ENCODE measurements at regions not wholly inside any gene's neighbourhood (a gene's known extent, or its start where the extent isn't known, plus 50 kb on each side); places are given as distances from the start of the nearest gene placed in this dataset.

DNA sequence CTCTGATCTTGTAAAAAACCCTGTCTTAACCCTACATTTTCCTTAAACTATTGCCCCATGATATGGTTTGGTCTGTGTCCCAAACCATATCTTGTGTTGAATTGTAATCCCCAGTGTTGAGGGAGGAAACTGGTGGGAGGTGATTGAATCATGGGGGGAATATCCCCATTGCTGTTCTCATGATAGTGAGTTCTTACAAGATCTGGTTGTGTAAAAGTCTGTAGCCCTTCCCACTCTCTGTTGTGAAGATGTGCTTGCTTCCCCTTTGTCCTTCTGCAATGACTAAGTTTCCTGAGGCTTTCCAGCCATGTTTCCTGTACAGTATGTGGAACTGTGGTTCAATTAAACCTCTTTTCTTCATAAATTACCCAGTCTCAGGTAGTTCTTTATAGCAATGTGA, 881.4 kb downstream of the DIPK2A start:
- TF ChIP-seq, protein P1, sequence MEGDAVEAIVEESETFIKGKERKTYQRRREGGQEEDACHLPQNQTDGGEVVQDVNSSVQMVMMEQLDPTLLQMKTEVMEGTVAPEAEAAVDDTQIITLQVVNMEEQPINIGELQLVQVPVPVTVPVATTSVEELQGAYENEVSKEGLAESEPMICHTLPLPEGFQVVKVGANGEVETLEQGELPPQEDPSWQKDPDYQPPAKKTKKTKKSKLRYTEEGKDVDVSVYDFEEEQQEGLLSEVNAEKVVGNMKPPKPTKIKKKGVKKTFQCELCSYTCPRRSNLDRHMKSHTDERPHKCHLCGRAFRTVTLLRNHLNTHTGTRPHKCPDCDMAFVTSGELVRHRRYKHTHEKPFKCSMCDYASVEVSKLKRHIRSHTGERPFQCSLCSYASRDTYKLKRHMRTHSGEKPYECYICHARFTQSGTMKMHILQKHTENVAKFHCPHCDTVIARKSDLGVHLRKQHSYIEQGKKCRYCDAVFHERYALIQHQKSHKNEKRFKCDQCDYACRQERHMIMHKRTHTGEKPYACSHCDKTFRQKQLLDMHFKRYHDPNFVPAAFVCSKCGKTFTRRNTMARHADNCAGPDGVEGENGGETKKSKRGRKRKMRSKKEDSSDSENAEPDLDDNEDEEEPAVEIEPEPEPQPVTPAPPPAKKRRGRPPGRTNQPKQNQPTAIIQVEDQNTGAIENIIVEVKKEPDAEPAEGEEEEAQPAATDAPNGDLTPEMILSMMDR (IDR thresholded peaks at IDR 0.05; ENCODE audit: low read depth, low read length, poor library complexity, severe bottlenecking): no peak
- TF ChIP-seq EZH2phosphoT487 (IDR thresholded peaks at IDR 0.05; ENCODE audit: borderline replicate concordance, low read length): no peak

Data from DOHH2 (cell line).